DND-41 (cell line): ENCODE measurements at regions not wholly inside any gene's neighbourhood (a gene's known extent, or its start where the extent isn't known, plus 50 kb on each side); places are given as distances from the start of the nearest gene placed in this dataset.

Experiments used
- CTCF ChIP-seq: IDR thresholded peaks from 2 replicates; pipeline ENCODE4 v1.5.1; 2012; ENCODE audit warnings: borderline replicate concordance, low read length, moderate library complexity, mild to moderate bottlenecking; ENCODE audit not compliant: poor library complexity, severe bottlenecking; ENCODE audit errors: extremely low read depth
- EZH2 ChIP-seq: IDR thresholded peaks from 3 replicates; pipeline ENCODE4 v1.6.1; 2012; ENCODE audit warnings: borderline replicate concordance, low read depth, mild to moderate bottlenecking, moderate library complexity, low read length, inconsistent platforms; ENCODE audit not compliant: severe bottlenecking

DNA sequence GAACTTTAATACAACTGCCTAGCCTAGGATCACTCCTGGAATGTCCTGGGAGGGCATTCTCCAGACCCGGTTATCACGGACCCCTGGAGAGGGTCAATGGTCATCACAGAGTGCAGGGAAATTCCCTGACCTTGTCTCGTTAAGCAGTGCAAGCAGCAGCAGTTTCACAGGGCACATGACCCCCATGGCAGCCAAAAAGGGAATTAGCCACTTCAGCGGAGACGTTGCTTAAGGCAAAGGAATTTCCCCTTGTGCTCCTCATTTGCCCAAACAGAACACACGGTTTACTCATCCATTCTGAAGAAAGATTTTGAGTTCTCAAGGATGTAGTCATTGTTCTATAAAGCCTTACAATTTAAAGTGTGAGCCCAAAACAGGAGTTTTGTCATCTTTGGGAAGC lies 260.3 kb downstream of the SNX13 start:
- TF ChIP-seq CTCF (no peak), EZH2 (no peak)
